ENCODE measurements at regions not wholly inside any gene's neighbourhood (a gene's known extent, or its start where the extent isn't known, plus 50 kb on each side); places are given as distances from the start of the nearest gene placed in this dataset.

GRCh38 chr2:198322275-198322674 is 517.9 kb downstream of the PLCL1 start:
- ChIA-PET CTCF (interaction anchor here (0.6 to 4.6 kb wide), 7 partner anchors 9 to 1618 kb away, joined by 3 to 19 read pairs (median 4); no protein-coding TSS in a partner anchor), POLR2A (no interaction called here)
- no peaks in the 10 kb centered on the region for H4K20me1 ChIP-seq (ENCODE audit: insufficient read depth)
- H3K36me3 ChIP-seq (replicated peaks in 1 of 2; ENCODE audit: control insufficient read depth in 1 of 2, insufficient read depth in 2 of 2, low read length in 1 of 2): no peaks in the 10 kb centered on the region
- no peak overlapping the region for H2AFZ ChIP-seq (ENCODE audit: low read depth)
- DNase-seq: peak; percentile 4
- H3F3A ChIP-seq (replicated peaks; ENCODE audit: insufficient read depth): no peaks in the 10 kb centered on the region
- no peak overlapping the region for H3K27ac ChIP-seq (ENCODE audit: low read depth in 2 of 2, low read length in 1 of 2)
- WGBS (ENCODE audit: low lambda C conversion rate): 31% methylated on average over 8 of the region's 8 CpGs
- peak; percentile 46 for TF ChIP-seq CTCF (IDR thresholded peaks at IDR 0.05)
- TF ChIP-seq RFX5 (IDR thresholded peaks at IDR 0.05; ENCODE audit: low read length): no peak
- no peak for TF ChIP-seq RXRA (IDR thresholded peaks at IDR 0.05; ENCODE audit: borderline replicate concordance, low read depth)
- TF ChIP-seq EP300 (IDR thresholded peaks at IDR 0.05; ENCODE audit: borderline replicate concordance in 1 of 2, low read depth in 1 of 2, low read length in 1 of 2): no peak
- TF ChIP-seq TAF1 (IDR thresholded peaks at IDR 0.05; ENCODE audit: borderline replicate concordance, low read depth, low read length): no peak
- no peaks in the 10 kb centered on the region for H3K9me2 ChIP-seq
- H3K4me1 ChIP-seq (ENCODE audit: control insufficient read depth in 1 of 2, insufficient read depth in 2 of 2, low read depth in 1 of 2, low read length in 1 of 2): no peaks in the 10 kb centered on the region
- peaks cover 9% of the 10 kb centered on the region; the same call in 1 of the 2 replicates for H3K27me3 ChIP-seq (ENCODE audit: insufficient read depth)
- no peak overlapping the region for H3K4me3 ChIP-seq (ENCODE audit: low read depth in 2 of 2, low read length in 1 of 2)
- H3K79me2 ChIP-seq (ENCODE audit: insufficient read depth): no peaks in the 10 kb centered on the region
- no peaks in the 10 kb centered on the region for H3K9me3 ChIP-seq
- H3K9ac ChIP-seq: no peak overlapping the region
- no peak overlapping the region for H3K4me2 ChIP-seq

- H3K9ac ChIP-seq: no peak overlapping the region
- DNase-seq: no peak
- H3K9me3 ChIP-seq: no peaks in the 10 kb centered on the region
- H3K4me2 ChIP-seq: no peak overlapping the region
- H3K36me3 ChIP-seq (replicated peaks in 1 of 2; ENCODE audit: control insufficient read depth in 1 of 2, insufficient read depth in 2 of 2, low read length in 1 of 2): no peaks in the 10 kb centered on the region
- no peaks in the 10 kb centered on the region for H3F3A ChIP-seq (replicated peaks; ENCODE audit: insufficient read depth)
- H3K27me3 ChIP-seq (ENCODE audit: insufficient read depth): peaks cover 9% of the 10 kb centered on the region; the same call in 1 of the 2 replicates
- H3K4me1 ChIP-seq (ENCODE audit: control insufficient read depth in 1 of 2, insufficient read depth in 2 of 2, low read depth in 1 of 2, low read length in 1 of 2): no peaks in the 10 kb centered on the region
- H3K9me2 ChIP-seq: no peaks in the 10 kb centered on the region
- H2AFZ ChIP-seq (ENCODE audit: low read depth): no peak overlapping the region
- H3K4me3 ChIP-seq (ENCODE audit: low read depth in 2 of 2, low read length in 1 of 2): no peak overlapping the region
- no peak overlapping the region for H3K27ac ChIP-seq (ENCODE audit: low read depth in 2 of 2, low read length in 1 of 2)
- H4K20me1 ChIP-seq (ENCODE audit: insufficient read depth): no peaks in the 10 kb centered on the region
- 19% methylated on average over 4 of the region's 4 CpGs for WGBS (ENCODE audit: low lambda C conversion rate)
- TF ChIP-seq USF1 (IDR thresholded peaks at IDR 0.05; ENCODE audit: borderline replicate concordance, low read depth) (no peak), GATA2 (CRISPR knock-in tag; IDR thresholded peaks at IDR 0.05) (no peak), TAF1 (IDR thresholded peaks at IDR 0.05; ENCODE audit: borderline replicate concordance, low read depth, low read length) (no peak), NFIC (IDR thresholded peaks at IDR 0.05; ENCODE audit: borderline replicate concordance) (no peak), IRF3 (IDR thresholded peaks at IDR 0.05; ENCODE audit: low read depth, low read length) (no peak), CHD2 (IDR thresholded peaks at IDR 0.05; ENCODE audit: low read length, partially characterized antibody) (no peak), GABPA (IDR thresholded peaks at IDR 0.05; ENCODE audit: low read depth) (no peak), FOXJ3 (CRISPR knock-in tag; IDR thresholded peaks at IDR 0.05) (no peak), REST (IDR thresholded peaks at IDR 0.05; ENCODE audit: low read depth, low read length) (no peak), RAD21 (IDR thresholded peaks at IDR 0.05; ENCODE audit: low read length) (no peak), TCF12 (IDR thresholded peaks at IDR 0.05) (no peak)
- ChIA-PET CTCF (interaction anchor here (0.6 to 4.6 kb wide), 8 partner anchors 9 to 1619 kb away, joined by 3 to 19 read pairs (median 4); no protein-coding TSS in a partner anchor), POLR2A (no interaction called here)
- H3K79me2 ChIP-seq (ENCODE audit: insufficient read depth): no peaks in the 10 kb centered on the region
Measured at GRCh38 chr2:198321522-198322088, 517.2 kb downstream of the PLCL1 start.
